K562 (cell line): ENCODE measurements at regions not wholly inside any gene's neighbourhood (a gene's known extent, or its start where the extent isn't known, plus 50 kb on each side); places are given as distances from the start of the nearest gene placed in this dataset.

ENCODE experiments used
- ATAC-seq: fragments of 200-7000 bp; cut with Tn5 transposase; 3 replicates; pipeline ENCODE4 v1.9.1; 2020; ENCODE audit warnings: moderate library complexity
- BruUV-seq: library from RNA; stranded (reverse); fragments of 400-500 nt; replicated peaks from 2 replicates; lab custom pipeline; 2021; lab: Mats Ljungman, UMichigan
- CTCF ChIA-PET: fragments of 300-600 bp; formaldehyde crosslinking; extraction: SDS; loops from one replicate; lab custom pipeline; 2021; ENCODE audit warnings: low intra/inter-chr PET ratio; lab: Yijun Ruan, JAX
- POLR2A ChIA-PET: fragments of 300-600, 350-650 bp; sonication (Branson Sonifier 250); formaldehyde crosslinking; extraction: SDS; loops from one replicate; lab custom pipeline; 2021; ENCODE audit warnings: antibody characterized with exemption, inconsistent platforms; lab: Yijun Ruan, JAX
- DNase-seq, 4 experiments: peaks; one replicate each; pipeline versions ENCODE4 v3.0.0 to v3.0.0-alpha.2; 2011 to 2018; ENCODE audit warnings: low spot score in 3 of 4, mixed read lengths in 3 of 4; ENCODE audit errors: extremely low read depth in 1 of 4
- FAIRE-seq: peaks from 2 replicates; lab custom pipeline; 2011; peaks lifted over from hg19 to GRCh38; lab: Jason Lieb, UNC
- H2AFZ ChIP-seq: 2 replicates; pipeline ENCODE4 v1.6.0; 2011; ENCODE audit warnings: low read depth, low read length, control low read depth, inconsistent platforms
- H3K27ac ChIP-seq: fragments of 200-600 bp; 3 replicates; pipeline ENCODE4 v1.8.0; 2011; ENCODE audit warnings: low read depth, mild to moderate bottlenecking, control low read depth, inconsistent platforms, low read length, moderate library complexity, mixed read lengths; ENCODE audit errors: extremely low read depth
- H3K27me3 ChIP-seq, 2 experiments: fragments of 300-600 bp in 1 of 2; 2 replicates in 1 of 2; 3 replicates in 1 of 2; pipeline versions ENCODE4 v1.6.0 to v1.8.0; 2011; ENCODE audit warnings: inconsistent platforms in 2 of 2, low read length in 2 of 2, mild to moderate bottlenecking in 1 of 2, mixed read lengths in 1 of 2, moderate library complexity in 1 of 2; ENCODE audit not compliant: control insufficient read depth in 2 of 2, insufficient read depth in 2 of 2
- H3K36me3 ChIP-seq: fragments of 300-600 bp; 3 replicates; pipeline ENCODE4 v1.8.0; 2011; ENCODE audit warnings: mild to moderate bottlenecking, low read length, inconsistent platforms; ENCODE audit not compliant: control insufficient read depth, insufficient read depth
- H3K4me1 ChIP-seq, 2 experiments: fragments of 200-600 bp in 1 of 2; replicated peaks in 1 of 2; 2 replicates in 1 of 2; 3 replicates in 1 of 2; pipeline versions ENCODE4 v1.5.1 to v1.8.0; 2011; ENCODE audit warnings: inconsistent platforms in 2 of 2, low read length in 2 of 2, mild to moderate bottlenecking in 1 of 2, mixed read lengths in 1 of 2, moderate library complexity in 1 of 2; ENCODE audit not compliant: control insufficient read depth in 2 of 2, insufficient read depth in 2 of 2
- H3K4me2 ChIP-seq: 2 replicates; pipeline ENCODE4 v1.6.1; 2011; ENCODE audit warnings: low read length, control low read depth, inconsistent platforms, mixed read lengths; ENCODE audit not compliant: insufficient read depth
- H3K4me3 ChIP-seq: fragments of 200-600 bp; sonication (generic), shearing (Covaris generic); 2 replicates; pipeline ENCODE4 v1.5.1; 2016; ENCODE audit warnings: control low read depth, inconsistent platforms
- H3K79me2 ChIP-seq: fragments of 200-600 bp; 3 replicates; pipeline ENCODE4 v1.8.0; 2011; ENCODE audit warnings: low read length, inconsistent platforms; ENCODE audit not compliant: control insufficient read depth, insufficient read depth
- H3K9ac ChIP-seq, 2 experiments: 2 replicates each; pipeline versions ENCODE4 v1.6.0 to v1.6.1; 2011; ENCODE audit warnings: low read depth in 2 of 2, low read length in 2 of 2, control low read depth in 1 of 2, inconsistent platforms in 1 of 2, mild to moderate bottlenecking in 1 of 2, mixed read lengths in 1 of 2; ENCODE audit not compliant: insufficient read depth in 1 of 2
- H3K9me1 ChIP-seq: one replicate; pipeline ENCODE4 v1.6.0; 2011; ENCODE audit warnings: inconsistent platforms, mild to moderate bottlenecking, low read length, moderate library complexity; ENCODE audit not compliant: control insufficient read depth, insufficient read depth
- H3K9me3 ChIP-seq: replicated peaks from 2 replicates; pipeline ENCODE4 v1.5.1; 2011; ENCODE audit warnings: low read depth, low read length, inconsistent platforms; ENCODE audit not compliant: control insufficient read depth, insufficient read depth
- H4K20me1 ChIP-seq: replicated peaks from 2 replicates; pipeline ENCODE4 v1.6.1; 2011; ENCODE audit warnings: low read length, inconsistent platforms, mixed read lengths; ENCODE audit not compliant: control insufficient read depth, insufficient read depth
- ASH1L ChIP-seq: fragments of 450-650 bp; IDR thresholded peaks from 2 replicates; pipeline ENCODE4 v1.6.1; 2018; ENCODE audit warnings: borderline replicate concordance, mild to moderate bottlenecking, low read depth; ENCODE audit not compliant: partially characterized antibody
- CSDE1 ChIP-seq, 2 experiments: fragments of 450-650 bp; IDR thresholded peaks; 2 replicates each; pipeline ENCODE4 v1.6.1; 2016; ENCODE audit warnings: mild to moderate bottlenecking in 1 of 2
- E2F4 ChIP-seq: sonication (generic); formaldehyde crosslinking; IDR thresholded peaks from 2 replicates; pipeline ENCODE4 v1.8.0; 2022; ENCODE audit warnings: mild to moderate bottlenecking, low read depth, missing genetic modification reagents
- FOXA3 ChIP-seq, 2 experiments: fragments of 450-650 bp in 1 of 2; sonication (generic) in 1 of 2; formaldehyde crosslinking; IDR thresholded peaks in 1 of 2; conservative IDR thresholded peaks in 1 of 2; 2 replicates each; pipeline versions ENCODE4 v1.4.0 to v1.8.0; 2020 to 2022; ENCODE audit warnings: mild to moderate bottlenecking in 2 of 2, missing genetic modification reagents in 1 of 2
- GATAD2B ChIP-seq: fragments of 450-650 bp; IDR thresholded peaks from 2 replicates; pipeline ENCODE4 v1.6.1; 2017; ENCODE audit warnings: mild to moderate bottlenecking, borderline replicate concordance
- KDM5B ChIP-seq: fragments of 200-600 bp; sonication (generic); IDR thresholded peaks from 2 replicates; pipeline ENCODE4 v1.6.1; 2012; ENCODE audit warnings: low read depth, mild to moderate bottlenecking, moderate library complexity, low read length, control low read depth, inconsistent platforms; ENCODE audit not compliant: insufficient replicate concordance
- LARP7 ChIP-seq: fragments of 450-650 bp; IDR thresholded peaks from 2 replicates; pipeline ENCODE4 v1.6.1; 2016
- MAFK ChIP-seq: IDR thresholded peaks from 2 replicates; pipeline ENCODE4 v1.6.1; 2011; ENCODE audit warnings: low read length, improper control_type of control experiment
- MNT ChIP-seq, 2 experiments: fragments of 450-650 bp; conservative IDR thresholded peaks; 2 replicates each; pipeline ENCODE4 v1.6.1; 2017; ENCODE audit warnings: mild to moderate bottlenecking in 2 of 2, moderate library complexity in 2 of 2
- MYNN ChIP-seq, 2 experiments: sonication (generic); formaldehyde crosslinking in 1 of 2; IDR thresholded peaks; 2 replicates each; pipeline versions ENCODE4 v1.5.0 to v1.6.1; 2016 to 2020; ENCODE audit warnings: antibody characterized with exemption in 1 of 2, missing genetic modification reagents in 1 of 2
- NCOR1 ChIP-seq: fragments of 450-650 bp; IDR thresholded peaks from 2 replicates; pipeline ENCODE4 v1.6.1; 2016; ENCODE audit warnings: mild to moderate bottlenecking, moderate library complexity
- NFATC3 ChIP-seq: fragments of 450-650 bp; IDR thresholded peaks from 2 replicates; pipeline ENCODE4 v1.6.1; 2017; ENCODE audit warnings: mild to moderate bottlenecking
- NR2C1 ChIP-seq, 2 experiments: fragments of 450-650 bp; IDR thresholded peaks; 2 replicates each; pipeline ENCODE4 v1.6.1; 2017; ENCODE audit warnings: mild to moderate bottlenecking in 2 of 2, antibody characterized with exemption in 1 of 2, inconsistent platforms in 1 of 2, missing compliant biosample characterization in 1 of 2, missing genetic modification characterization in 1 of 2
- SAFB ChIP-seq: fragments of 200-400 bp; formaldehyde crosslinking; IDR thresholded peaks from 2 replicates; pipeline ENCODE4 v1.6.1; 2017; ENCODE audit warnings: low read depth, low read length, borderline replicate concordance
- SREBF2 ChIP-seq: sonication (generic); formaldehyde crosslinking; IDR thresholded peaks from 2 replicates; pipeline ENCODE4 v1.4.0; 2020; ENCODE audit warnings: mild to moderate bottlenecking, missing genetic modification reagents
- ZNF134 ChIP-seq: fragments of 250-450 bp; sonication (Bioruptor Pico); conservative IDR thresholded peaks from 2 replicates; pipeline ENCODE4 v1.4.0; 2020
- ZNF398 ChIP-seq: fragments of 250-450 bp; sonication (Bioruptor Pico); IDR thresholded peaks from 2 replicates; pipeline ENCODE4 v1.8.0; 2021; ENCODE audit warnings: moderate library complexity, mild to moderate bottlenecking, inconsistent platforms
- ZNF77 ChIP-seq: fragments of 250-450 bp; sonication (Bioruptor Pico); IDR thresholded peaks from 2 replicates; pipeline ENCODE4 v1.5.0; 2020
- WGBS: fragments of 100-300 bp; shearing (Covaris generic); methylation state at CpG from one replicate; pipeline ENCODE4 v1.1.6; 2016; ENCODE audit warnings: low coverage, mixed read lengths; ENCODE audit not compliant: insufficient coverage; ENCODE audit errors: missing lambda C conversion rate; 5-methylcytosine and 5-hydroxymethylcytosine counted together
- in situ Hi-C: fragments of 300-500 bp; cut with MboI; formaldehyde crosslinking; loops from 4 replicates; pipeline ENCODE4 v1.15.0; 2018; ENCODE audit warnings: inconsistent platforms, mixed read lengths
- intact Hi-C: fragments of 100-400 bp; cut with micrococcal nuclease; formaldehyde crosslinking; loops from 2 replicates; pipeline ENCODE4 v1.14.2; 2022

GRCh38 chr2:236376566-236377244 is 112.5 kb upstream of the ASB18 start:
- 3% methylated on average over 7 of the region's 7 CpGs for WGBS
- no peak for DNase-seq
- POLR2A ChIA-PET: no interaction called here

More at GRCh38 chr2:236376566-236377244, 112.5 kb upstream of the ASB18 start:
- CTCF ChIA-PET: no interaction called here
- no TSS peak for BruUV-seq
- no peak overlapping the region for H3K4me3 ChIP-seq
- no peaks in the 10 kb centered on the region for H3K36me3 ChIP-seq
- no peaks in the 10 kb centered on the region for H3K79me2 ChIP-seq
- in situ Hi-C loops: no loop called here
- TF ChIP-seq E2F4 (CRISPR knock-in tag) (no peak), SREBF2 (no peak), NFATC3 (no peak), CSDE1 (IDR thresholded peaks at IDR 0.05) (no peak), KDM5B (no peak), ZNF77 (CRISPR knock-in tag) (no peak), FOXA3 (CRISPR knock-in tag; conservative IDR thresholded peaks at IDR 0.05 in 1 of 2, IDR thresholded peaks at IDR 0.05 in 1 of 2) (no peak), MAFK (no peak), ZNF398 (CRISPR knock-in tag) (no peak), MNT (conservative IDR thresholded peaks at IDR 0.05) (no peak), NR2C1 (IDR thresholded peaks at IDR 0.05) (no peak), NR2C1 (tag; IDR thresholded peaks at IDR 0.05) (no peak), MYNN (IDR thresholded peaks at IDR 0.05) (no peak), MYNN (CRISPR knock-in tag; IDR thresholded peaks at IDR 0.05) (no peak), ZNF134 (CRISPR knock-in tag) (no peak), GATAD2B (no peak), NCOR1 (no peak), ASH1L (no peak), LARP7 (no peak), SAFB (no peak)
- H3K27me3 ChIP-seq: no peaks in the 10 kb centered on the region; a peak in 1 of 5 replicates
- H3K9me3 ChIP-seq: no peaks in the 10 kb centered on the region
- FAIRE-seq (no peak), ATAC-seq (no peak)
- H3K4me2 ChIP-seq: no peak overlapping the region
- H2AFZ ChIP-seq: no peak overlapping the region
- H3K9me1 ChIP-seq: no peaks in the 10 kb centered on the region
- no peaks in the 10 kb centered on the region for H4K20me1 ChIP-seq
- H3K9ac ChIP-seq: no peak overlapping the region
- no peak overlapping the region for H3K27ac ChIP-seq
- H3K4me1 ChIP-seq: no peaks in the 10 kb centered on the region
- intact Hi-C loops: no loop called here
